ENCODE measurements at regions not wholly inside any gene's neighbourhood (a gene's known extent, or its start where the extent isn't known, plus 50 kb on each side); places are given as distances from the start of the nearest gene placed in this dataset.

DNA sequence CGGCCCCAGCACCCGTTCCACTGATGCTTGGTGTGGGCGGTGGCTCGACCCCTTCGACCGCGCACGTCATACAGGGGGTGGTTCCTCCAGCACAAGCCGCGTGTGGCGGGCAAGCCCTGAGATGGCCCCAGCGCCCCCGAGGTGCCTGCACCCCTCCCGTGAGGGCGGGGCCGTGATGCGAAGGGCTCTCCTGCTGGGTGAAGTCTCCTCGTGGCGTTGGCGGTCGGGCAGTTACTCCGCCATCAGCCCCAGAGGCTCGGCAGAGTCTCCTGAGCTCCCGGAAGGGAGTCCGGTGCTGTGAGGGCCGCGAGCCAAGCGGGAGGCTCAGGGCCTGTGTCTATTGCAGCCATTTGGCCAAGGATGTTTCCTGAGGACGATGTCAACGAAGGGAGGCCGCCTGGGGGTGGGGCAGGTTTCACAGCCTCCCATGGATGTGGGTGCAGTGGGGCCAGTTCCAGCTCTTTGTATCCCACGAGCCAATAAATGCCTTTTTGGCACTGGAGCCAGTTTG lies 78.1 kb upstream of the GALNT9 start:
- peak; percentile 52 for DNase-seq

DNA sequence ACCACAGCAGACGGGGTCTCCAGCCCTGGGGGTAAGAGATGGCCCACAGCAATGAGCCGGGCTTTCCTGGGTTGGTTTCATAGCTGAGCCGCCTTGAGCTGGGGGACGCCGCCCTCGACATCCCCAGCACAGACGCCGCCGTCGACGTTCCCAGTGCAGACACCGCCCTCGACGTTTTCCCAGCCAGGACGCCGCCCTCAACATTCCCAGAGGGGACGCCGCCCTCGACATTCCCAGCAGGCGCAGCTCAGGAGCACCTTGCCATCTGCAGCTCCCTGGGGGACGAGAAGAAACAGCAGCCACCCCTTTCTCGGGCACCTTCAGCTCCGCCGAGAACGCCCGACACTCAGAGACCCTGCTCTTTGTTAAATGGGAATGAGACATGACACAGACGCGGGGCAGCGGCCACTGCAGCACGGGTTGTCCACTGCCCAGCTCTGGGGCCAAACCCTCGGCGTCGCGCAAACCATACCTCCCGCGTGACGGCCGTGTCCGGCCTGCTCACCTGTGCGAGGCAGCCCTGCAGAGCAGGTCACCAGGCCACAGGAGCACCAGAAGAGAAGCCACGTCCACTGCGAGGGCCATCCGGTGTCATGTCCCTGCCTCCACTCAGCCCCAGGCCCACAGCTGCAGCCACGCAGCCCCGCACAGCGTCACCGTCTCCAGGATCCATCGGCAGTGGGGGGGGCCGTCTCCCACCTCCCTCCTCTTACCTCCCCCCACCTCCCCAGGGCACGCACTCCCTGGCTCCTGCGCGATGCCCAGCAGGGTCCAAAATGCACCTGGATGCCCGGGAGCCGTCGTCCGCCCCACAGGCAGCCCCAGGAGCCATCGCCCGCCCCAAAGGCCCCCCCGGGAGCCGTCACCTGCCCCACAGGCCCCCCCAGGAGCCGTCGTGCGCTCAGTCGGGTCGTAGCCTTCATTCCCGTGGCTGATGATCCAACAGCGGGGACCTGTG lies 77.4 kb upstream of the GALNT9 start:
- no peak for DNase-seq

DNA sequence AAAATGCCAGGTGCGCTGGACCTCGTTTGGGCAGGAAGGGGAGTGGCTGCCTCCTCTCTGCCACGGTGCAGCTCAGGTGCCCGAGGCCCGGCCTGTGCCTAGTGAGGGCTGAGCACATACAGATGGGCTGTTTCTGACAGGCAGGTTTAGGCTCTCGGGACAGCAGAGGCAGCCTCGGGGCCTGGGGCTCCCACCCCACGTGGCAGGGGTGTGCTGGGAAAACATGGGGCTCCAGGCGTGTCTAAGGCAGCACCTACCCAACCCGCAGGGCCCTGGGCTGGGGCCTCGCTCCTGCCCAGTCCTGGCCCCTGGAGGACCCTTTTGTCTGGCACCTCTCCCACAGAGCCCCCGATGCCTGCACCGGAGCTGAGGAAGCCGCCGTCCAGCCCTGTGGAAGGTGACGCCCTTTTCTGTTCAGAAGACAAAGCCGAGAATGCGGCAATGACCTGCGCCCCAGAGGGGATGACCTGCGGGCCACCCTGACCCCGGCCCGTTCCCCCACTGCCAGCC lies 76.4 kb upstream of the GALNT9 start:
- no peak for DNase-seq

DNA sequence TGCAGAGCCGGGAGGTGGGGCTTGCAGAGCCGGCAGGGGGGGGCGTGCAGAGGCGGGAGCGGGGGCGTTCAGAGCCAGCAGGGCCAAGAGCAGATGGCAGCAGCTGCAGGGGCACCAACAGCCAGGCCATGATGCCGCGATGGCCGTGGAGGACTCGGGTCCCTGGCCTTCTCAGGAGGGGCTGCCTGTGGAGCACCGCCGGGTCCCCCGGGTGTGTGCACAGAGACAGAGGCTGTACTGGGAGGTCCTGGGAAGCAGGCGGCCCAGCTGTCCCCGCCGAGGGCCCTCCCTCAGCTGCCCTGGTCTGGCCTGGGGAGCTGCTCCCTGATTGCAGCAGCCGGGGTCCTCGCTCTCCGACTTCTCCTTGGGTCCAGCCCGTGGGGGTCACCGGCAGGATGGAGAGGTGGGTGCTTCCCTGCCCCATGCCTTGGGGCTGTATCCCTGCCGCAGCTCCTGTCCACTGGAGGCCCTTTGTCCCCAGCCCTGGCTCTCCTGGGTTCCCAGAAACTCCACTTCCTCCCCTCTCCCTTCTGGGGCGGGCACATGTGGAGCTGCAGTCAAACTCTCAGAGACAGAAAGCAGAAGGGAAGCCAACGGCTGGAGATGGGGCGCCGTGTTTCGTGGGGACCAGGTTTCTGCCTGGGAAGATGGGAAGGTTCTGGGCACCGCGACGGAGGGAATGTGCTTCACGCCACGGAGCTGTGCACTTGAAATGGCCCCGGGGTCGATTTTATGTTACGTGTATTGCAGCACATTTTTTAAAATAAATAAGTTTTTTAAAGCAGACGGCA lies 75.8 kb upstream of the GALNT9 start:
- DNase-seq, result no peak

DNA sequence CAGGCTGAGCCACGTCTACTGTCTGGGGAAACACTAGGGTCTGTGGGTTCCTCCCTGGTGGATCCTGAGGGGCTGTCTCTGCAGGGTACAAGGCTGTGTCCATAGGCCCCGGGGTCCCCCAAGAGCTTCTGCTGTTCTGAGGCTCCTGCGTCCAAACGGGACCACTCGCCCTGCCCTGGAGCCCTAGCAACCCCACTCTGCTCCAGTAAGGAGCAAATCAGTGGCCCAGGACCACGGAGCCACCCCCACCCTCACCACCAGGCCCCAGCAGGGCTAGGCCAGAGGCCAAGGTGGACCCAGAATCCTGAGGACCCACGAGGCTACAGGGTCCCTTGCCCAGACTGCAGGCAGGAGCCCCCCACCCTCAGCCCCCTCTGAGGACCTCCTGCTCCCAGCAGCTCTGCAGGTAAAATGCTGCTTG lies 75.1 kb upstream of the GALNT9 start:
- DNase-seq, result no peak

DNA sequence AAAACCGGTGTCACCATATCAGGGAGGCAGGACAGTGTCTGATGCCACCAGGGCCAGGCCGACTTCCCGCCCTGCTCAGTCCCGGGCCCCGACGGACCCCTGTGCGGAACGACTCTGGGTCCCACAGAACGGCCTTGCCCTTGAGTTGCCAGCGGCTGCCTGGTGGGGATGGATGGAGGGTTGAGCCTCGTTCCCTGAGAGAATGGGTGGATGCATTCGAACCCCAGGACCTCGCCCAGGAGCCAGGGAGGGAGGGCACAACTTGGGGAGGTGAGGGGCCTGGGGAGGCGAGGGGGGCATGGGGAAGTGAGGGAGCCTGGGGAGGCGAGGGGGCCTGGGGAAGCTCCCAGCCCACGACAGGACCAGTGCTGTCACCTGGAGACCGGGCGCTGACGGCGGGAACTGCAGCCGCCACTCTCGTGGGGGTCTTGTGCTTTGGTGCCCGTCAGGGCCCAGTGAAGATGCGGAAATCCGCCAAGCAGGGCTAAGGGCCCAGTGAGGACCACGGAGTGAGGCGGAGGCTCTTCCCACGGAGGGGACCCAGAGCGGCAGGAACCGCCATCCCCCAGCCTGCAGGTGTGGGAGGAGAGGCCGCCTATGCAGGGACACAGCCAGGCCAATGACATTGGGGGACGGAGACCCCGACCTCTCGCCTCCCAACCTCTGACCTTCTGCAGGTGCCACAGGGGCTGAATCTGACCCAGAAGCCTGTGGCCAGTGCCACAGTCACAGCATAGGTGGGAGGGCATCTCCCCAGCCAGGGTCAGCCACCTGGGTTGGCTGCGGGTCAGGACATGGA lies 74.4 kb upstream of the GALNT9 start:
- DNase-seq, result no peak

DNA sequence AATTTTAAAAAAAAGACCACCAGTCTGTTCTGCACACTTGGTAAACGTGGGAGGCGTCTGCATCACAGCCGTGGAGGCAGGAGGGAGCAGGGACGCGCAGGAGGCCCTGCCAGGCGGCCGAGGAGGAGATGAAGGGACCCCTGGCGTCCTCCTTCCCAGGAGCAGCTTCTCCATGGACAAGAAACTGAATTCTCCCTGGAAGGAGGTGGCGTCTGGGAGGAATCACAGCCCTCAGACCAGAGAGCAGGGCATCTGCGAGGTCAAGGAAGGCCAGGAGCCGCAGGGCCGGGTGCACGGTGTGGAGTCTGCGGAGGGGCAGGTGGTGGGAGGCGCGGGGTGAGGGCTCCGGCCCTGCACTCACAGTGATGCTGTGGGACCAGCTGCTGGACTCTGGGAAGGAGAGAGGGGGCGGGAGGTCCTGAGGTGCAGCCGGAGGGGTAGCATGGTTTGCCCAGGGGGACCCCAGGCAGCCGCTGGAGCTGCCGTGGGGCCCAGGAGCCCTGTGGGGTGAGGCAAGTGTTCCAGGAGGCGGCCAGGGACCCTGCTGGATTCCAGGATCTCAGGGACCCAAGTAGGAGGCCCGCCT lies 73.5 kb upstream of the GALNT9 start:
- no peak for DNase-seq

DNA sequence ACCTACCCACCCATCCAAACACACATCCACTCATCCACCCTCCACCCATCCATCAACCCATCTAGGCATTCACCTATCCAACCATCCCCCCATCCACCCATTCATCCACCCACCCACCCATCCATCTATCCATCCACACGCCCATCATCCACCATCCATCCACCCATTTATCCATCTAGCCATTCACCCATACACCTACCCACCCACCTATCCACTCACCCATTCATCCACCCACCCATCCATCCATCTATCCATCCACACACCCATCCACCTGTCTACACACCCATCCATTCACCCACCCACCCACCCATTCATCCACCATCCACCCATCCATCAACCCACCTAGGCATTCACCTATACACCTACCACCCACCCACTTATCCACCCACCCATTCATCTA lies 72.6 kb upstream of the GALNT9 start:
- no peak for DNase-seq

DNA sequence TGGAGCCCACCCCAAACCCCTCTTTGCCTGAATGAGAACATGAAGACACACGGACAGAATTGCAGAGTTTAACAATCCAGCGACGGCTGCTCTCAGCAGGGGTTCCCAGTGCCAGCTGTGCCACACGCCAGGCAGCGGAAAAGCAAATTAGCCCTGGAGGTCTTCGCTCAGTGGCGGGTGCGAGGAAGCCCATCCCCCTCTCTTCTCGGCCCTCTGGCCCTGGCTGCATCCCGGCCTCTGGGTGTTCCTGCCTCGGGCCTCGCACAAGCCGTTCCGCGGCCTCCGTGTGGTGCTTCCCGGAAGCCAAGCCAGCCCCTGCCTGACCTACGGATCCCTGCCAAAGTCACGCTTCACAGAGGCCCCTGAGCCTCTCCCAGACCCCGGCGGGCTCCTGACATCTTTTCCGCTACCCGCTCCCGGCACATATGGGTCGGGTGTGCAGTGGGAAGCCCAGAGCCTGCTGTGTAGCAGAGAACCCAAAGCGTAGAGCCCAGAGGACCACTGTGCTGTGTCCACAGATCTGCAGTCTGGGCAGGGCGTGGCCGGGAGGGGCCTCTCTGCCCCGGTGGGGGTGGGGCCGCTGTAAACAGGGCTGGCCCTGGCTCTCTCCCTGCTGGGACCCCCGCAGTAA lies 70.7 kb upstream of the GALNT9 start:
- DNase-seq, result peak; percentile 62

DNA sequence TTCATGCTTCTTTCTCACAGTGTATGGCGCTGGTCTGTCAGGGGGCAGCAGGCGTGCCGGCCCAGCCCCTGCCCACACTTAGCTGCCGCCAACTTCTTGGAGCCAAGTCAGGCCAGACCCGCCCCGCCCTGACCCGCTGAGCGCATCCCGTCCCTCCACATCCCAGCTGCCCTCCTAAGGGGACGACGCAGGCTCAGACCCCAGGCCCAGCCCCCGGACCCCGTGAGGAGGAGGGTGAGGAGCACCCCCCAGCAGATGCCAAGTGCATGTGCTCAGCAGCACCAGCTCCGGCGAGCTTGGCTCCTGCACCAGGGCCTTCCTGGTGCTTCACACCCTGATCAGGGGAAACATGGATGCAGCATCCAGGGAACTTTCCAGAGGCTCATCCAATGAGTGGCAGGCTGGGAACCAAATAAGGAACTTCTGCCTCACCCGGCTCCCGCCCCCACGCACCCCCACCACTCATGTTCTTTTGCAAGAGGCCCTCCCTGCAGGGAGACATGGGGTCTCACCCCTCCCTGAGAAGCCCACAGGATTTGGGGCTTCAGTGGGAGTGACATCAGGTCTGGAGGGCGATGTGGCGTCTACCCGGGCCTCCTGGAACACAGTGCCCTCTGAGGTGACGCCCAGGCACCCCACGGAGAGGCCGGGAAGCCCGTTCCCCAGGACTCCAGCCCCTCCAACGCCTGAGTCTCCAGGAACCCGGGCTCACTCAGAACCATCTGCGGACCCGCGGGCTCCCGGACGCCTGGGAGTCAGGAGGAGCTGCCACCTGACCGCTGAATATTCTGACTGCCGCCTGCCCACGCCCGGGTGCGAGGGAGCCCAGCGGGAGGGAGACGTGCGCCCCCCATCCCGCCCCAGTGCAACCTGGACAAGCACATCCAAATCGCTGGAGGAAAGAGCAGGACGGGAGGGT lies 70.0 kb upstream of the GALNT9 start:
- no peak for DNase-seq

DNA sequence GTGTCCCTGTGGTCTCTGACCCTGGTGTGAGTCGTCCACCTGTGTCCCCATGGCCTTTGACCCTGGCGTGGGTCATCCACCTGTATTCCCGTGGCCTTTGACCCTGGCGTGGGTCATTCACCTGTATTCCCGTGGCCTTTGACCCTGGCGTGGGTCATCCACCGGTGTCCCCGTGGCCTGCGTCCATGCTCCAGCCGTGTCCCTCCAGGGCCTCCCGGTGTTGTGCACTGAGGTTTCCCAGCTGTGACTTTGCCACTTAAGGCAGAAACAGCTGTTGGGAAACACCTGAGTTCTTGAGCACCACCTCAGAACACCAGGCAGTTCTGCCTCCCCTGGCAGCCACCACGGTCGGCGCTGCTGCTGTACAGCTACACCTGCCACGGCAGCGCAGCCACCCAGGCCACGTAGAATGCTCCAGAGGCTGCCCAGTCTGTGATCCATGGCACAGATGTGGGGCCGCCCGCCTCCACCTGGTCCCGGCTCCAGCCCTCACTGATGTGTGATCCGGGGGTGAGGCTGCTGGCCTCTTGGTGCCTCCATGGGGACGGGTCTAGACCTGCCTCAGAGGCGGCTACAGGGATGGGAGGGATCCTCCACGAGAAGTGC lies 69.1 kb upstream of the GALNT9 start:
- DNase-seq, result no peak

DNA sequence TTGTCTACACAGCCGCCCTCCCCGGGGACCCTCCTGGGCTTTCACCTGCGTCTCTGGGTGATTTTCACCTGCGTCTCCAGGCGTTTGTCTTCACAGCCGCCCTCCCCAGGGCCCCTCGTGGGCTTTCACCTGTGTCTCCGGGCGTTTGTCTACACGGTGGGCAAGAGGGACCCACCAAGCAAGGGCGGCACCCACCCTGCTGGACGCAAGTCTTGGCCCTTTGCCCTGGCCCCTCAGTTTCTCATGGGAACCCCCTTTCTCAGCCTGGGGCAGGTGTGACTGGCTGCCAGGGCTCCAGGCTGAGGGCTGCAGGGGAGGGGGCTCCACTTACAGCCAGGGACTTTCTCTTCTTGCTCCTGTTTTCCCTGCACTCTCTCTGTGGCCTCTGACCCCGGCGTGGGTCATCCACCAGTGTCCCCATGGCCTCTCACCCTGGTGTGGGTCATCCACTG lies 68.6 kb upstream of the GALNT9 start:
- no peak for DNase-seq

DNA sequence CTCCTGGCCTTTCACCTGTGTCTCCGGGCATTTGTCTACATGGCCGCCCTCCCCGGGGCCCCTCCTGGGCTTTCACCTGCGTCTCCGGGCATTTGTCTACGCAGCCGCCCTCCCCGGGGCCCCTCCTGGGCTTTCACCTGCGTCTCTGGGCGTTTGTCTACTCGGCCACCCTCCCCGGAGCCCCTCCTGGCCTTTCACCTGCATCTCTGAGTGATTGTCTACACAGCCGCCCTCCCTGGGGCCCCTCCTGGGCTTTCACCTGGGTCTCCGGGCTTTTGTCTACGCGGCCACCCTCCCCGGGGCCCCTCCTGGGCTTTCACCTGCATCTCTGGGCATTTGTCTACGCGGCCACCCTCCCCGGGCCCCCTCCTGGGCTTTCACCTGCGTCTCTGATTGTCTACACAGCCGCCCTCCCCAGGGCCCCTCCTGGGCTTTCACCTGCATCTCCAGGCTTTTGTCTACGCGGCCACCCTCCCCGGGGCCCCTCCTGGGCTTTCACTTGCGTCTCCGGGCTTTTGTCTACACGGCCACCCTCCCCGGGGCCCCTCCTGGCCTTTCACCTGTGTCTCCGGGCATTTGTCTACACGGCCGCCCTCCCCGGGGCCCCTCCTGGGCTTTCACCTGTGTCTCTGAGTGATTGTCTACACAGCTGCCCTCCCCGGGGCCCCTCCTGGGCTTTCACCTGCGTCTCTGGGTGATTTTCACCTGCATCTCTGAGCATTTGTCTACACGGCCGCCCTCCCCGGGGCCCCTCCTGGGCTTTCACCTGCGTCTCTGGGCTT lies 68.0 kb upstream of the GALNT9 start:
- DNase-seq, result peak; percentile 13

DNA sequence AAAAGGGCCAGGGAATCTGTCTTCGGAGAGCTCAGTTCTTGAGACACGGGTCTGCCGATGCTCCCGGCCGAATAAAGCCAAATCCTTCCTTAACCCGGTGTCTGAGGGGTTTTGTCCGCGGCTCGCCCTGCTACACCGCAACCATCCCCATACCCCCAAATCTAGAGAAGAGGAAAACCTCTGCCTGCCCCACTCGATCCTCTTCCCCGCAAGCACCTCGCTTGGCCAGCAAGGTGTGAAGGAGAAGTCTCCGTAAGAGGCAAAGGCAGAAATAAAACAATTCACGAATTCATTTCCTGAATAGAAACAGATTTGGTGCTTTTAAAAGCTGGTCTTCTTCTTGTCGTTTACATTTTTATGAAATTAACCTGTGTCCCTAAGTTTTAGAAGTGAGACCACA lies 67.3 kb upstream of the GALNT9 start:
- DNase-seq, result no peak

DNA sequence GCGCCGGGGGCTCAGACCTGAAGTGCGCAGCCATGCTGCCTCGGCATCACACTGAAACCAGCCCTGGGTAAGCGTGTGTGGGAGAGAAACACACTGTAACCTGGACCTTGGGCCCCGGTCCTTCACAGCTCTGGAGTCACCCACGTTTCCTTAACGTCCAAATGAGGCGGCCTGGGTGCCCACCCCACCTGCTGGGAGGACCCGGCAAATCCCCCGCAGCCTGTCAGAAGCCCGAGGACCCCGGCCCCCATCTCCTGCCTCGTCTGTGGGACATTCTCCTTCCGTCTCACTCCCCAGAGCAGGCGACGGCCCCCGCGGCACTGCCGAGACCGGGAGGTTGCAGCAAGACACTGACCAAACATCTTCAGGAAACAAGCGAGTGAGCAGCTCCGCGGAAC lies 66.5 kb upstream of the GALNT9 start:
- no peak for DNase-seq

DNA sequence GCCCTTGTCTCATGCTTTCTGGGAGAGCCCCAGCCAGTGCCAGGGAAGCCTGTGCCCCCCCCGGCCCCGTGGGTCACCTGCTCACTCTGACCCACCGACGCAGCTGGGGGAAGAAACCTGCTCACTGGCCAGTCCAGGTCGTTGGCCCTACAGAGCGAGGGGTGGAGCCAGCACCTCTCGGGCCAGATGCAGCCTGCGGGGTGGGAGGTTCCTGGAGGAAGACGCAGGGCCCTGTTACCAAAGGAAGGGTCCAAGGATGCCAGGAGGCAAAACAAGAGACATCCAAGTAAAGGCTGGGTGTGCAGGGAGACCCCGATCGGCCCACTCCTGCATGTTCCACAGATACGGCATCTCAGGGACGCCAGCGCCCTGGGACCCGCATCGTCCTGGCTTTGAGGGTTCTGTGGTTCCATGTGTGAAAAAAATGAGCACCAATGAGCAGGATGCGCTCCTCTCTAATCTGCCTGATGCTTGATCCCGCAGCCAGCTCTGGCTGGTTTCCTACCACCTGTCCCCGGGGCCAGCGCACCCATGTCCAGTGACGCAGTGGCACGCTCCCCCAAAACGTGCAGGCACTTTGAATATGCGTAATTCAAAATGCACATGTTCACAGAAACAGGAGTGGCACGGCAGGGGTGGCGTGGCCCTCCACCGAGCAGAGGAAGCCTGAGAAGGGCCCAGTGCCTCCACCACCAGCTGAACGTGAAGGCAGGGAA lies 66.0 kb upstream of the GALNT9 start:
- no peak for DNase-seq

DNA sequence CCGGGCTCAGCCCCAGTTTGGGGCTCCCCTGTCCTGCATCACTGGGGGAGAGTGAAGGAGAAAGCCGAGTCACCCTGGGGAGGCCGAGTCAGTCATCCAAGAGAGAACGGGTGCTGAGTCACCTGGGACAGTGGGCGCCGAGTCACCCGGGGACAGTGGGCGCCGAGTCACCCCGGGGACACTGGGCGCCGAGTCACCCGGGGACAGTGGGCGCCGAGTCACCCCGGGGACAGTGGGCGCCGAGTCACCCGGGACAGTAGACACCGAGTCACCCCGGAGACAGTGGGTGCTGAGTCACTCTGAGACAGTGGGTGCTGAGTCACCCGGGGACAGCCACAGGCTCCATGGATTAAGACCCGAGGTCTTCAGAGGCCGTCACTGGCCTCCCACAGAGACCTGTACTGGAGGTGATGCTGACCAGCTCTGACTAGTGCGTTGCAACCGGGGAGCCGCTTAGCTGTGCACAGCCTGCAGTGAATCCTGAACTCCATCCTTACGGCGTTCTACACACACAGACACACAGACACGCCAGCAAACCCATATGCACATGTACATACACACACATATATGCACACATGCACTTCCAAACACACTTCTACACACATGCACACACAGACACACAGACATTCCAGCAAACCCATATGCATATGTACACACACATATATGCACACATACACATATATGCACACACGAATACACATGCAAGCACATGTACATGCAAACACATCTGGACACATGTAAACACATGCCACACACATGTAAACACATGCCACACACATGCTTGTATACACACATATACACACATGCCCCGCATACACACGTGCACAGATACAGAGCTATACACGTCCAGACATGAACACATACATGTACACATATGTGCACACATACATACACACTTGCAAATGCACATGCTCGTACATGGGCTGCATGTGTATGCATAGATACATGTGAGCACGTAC lies 64.9 kb upstream of the GALNT9 start:
- no peak for DNase-seq

All from NCI-H1092 treated with DMSO at 0.1 percent for 48 hours (cell line).